Putamen (tissue), 1 donor: ENCODE measurements at regions not wholly inside any gene's neighbourhood (a gene's known extent, or its start where the extent isn't known, plus 50 kb on each side); places are given as distances from the start of the nearest gene placed in this dataset.

ENCODE experiments used
- DNase-seq: peaks from one replicate; pipeline ENCODE4 v3.0.0-alpha.2; 2016; ENCODE audit warnings: low spot score

DNA sequence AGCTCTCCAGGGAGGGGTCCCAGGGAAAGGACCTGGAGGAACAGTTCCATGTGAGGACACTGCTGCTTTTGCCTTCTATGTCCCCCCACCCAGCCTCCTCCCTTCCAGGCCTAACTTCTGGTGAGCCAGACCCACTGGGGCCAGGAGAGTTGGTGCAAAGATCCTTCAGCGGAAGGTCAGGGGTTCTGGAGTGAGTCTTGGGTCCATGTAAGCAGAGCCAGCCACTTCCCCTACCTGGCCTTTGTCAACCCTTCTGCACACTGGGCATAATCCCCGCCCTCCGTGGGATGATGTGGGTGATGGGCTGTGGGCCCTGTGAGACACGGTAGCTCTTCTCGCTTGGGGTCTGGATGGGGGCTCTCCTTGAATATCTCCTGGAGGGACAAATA lies 76.9 kb downstream of the RHOB start:
- DNase-seq: no peak

DNA sequence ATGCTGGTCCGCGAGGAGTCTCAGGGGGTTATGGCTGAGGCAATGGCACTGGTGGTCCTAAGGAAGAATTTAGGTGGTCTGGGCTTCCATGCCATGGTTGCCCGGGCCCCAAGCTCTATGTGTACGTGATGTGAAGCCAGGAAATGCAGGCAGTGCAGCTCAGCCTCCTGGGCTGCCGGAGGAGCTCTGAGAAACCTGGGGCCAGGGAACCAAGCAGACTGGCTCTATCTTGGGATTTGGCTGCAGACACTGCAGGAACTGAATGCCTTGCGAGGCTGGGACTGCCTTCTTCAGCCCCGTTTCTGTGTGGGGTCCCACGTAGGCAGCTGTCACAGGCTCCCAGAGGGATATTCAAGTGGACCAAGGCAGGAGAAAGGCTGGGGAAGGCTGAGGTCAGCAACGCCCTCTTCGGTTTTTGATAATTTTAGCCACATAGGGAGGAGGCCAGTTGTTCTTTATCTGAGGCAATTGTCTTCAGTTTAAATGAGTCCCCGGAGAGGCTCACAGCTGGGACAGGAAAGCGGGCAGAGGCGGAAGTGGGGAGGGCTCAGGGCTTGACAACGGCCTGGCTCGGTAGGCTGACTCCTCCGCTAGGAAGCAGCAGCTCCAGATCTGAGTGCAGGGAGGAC lies 77.7 kb downstream of the RHOB start:
- peak; percentile 61 for DNase-seq

DNA sequence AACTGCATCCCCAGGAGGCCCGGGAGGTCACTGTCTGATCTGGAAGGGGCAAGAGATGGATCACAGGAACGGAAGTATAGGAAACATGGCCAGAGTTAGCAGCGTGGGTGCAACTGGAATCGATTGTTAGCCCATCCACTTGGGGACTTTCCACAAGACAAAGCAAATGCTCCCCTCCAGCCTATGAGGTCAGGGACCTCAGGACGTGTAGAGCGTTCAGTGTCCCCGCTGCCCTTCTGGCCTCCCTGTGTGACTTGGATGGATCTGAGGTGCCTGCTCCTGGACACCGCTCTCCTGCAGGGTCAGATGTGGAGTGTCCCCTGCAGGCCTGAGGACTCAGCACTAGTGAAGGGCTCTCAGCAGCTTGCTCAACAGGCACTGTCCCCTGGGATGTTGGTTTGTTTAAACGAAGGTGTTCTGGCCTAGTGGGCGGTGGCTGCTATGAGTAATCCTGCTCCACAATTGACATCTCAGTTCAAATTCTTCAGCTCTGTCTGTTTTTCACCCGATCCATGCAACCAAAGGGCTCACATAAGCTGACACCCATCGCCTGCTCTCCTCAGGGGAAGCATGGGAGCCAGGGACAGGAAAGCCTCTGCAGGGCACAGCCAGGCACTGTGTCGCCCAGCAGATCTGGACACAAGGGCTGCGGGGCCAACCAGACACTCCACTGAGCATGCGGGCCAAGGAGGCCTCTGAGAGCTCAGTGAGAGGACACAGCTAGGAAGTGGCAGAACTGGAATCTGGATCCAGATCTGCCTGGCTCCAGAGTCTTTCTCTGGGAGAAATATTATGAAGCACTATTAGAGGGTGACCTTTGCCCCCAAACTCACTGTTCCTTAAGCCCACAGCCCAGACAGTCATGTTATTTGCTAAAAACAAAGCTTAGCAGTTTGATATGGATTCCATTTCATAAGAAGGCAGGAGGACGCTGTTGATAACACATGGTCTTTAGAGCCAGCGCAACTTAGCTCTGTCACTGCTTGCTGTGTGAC lies 78.5 kb downstream of the RHOB start:
- DNase-seq: no peak

GRCh38 chr2:20526160-20526559 lies 79.3 kb downstream of the RHOB start:
- no peak for DNase-seq

DNA sequence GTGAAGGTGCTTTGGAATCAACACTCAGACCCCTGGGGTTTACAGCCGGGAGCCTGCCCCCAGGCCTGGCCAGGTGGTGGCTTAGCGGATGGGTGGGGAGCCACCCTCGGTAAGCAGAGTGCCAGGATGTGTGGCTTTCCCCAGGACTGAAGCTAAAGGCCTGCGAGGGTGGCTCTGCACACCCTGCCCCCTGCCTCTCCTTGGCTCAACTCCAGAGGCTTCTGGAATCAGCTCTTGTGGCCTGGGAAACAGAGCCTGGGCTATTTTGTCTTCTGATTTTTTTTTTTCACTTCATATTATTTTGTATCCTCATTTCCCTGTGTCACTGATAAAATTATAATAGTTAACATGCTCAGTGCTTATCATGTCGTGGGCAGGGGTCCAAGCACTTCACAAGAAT lies 79.8 kb downstream of the RHOB start:
- no peak for DNase-seq

- no peak for DNase-seq
These were observed 81.8 kb downstream of the RHOB start for GRCh38 chr2:20528713-20529112.

DNA sequence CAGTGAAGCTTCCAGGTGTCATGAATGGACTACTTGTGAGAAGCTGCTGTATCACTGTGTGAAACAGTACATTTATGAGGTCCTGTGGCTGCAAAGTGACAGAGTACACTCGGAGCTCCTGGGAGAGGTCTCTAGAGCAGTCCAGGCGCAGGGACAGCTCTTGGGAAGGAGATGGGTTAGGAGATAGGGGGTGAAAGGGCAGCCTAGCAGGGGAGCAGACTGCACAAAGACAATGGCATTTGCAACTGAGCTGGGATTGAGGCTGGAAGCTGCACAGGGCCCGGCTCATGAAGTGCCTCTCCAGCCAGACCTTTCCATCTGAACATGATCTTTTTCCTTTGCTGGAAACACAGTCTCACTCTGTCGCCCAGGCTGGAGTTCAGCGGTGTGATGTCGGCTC lies 83.6 kb downstream of the RHOB start:
- DNase-seq: no peak

- DNase-seq: no peak
These were observed 84.9 kb downstream of the RHOB start for GRCh38 chr2:20531633-20532262.

GRCh38 chr2:20532634-20533437 lies 86.0 kb downstream of the RHOB start:
- no peak for DNase-seq

DNA sequence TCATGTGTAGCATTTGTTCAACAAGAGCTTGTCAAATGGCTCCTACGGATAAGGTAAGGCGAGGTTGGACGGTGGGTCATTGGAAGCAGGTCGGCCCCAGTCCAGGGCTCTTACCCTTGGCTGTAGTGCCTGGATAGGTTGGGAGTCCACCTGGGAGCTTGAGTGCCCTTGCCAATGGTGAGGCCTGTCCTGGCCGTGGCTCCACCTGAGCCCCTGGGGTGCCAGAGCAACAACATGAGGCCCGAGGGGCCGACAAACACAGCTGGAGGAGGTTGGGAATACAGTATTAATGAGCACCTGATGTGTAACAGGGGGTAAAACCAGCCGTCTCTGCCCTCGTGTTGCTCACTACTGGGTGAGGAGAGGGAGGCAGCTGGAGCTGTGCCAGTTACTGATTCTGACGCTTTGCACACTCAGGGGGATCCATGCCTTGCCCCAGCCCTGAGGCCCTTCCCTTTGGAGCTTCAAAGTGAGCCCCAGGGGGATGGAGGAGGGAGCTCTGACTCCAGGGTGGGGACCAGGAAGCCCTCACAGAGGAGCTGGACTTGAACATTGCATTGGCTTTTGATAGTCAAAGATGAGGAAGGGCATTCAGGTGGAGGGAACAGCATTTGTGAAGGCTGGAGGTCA lies 87.2 kb downstream of the RHOB start:
- no peak for DNase-seq

GRCh38 chr2:20534913-20535801 lies 88.3 kb downstream of the RHOB start:
- DNase-seq: no peak

DNA sequence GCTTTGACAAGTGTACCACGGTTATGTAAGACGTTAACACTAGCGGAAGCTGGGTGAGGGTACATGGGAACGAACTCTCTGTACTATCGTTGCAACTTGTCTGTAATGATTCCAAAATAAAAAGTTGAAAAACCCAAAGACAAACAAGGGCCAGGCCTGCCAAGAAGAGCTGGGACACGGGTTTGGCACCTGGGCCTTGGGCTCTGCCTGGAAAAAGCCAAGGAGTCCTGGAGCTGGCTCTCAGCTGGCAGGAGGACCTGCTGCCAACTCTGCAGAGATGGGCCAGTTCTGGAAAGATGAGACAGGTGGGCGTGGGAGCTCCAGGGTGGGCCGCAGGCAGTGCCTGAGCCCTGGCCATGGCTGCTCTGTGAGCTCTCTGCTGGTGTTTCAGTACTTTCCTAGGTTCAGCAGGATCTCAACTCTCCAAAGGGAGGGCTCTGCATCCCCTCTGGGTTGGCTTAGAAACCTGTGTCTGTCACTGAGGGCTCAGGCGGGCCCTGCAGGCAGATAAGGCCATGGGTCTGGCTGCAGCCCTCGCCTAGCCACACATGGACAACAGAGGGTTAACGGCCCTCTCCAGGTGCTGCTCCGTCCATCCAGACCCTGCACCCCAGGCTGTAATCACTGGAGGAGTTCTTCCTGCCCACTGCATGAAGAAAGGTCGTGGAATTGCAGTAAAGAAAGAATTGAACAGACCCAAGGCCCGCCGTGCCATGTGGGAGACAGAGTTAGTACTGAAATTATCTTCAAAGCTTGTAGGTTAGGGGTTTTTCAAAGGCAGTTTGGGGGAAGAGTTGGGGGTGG lies 89.9 kb downstream of the RHOB start:
- DNase-seq: peak; percentile 58

GRCh38 chr2:20537423-20538307 lies 90.8 kb downstream of the RHOB start:
- no peak for DNase-seq

DNA sequence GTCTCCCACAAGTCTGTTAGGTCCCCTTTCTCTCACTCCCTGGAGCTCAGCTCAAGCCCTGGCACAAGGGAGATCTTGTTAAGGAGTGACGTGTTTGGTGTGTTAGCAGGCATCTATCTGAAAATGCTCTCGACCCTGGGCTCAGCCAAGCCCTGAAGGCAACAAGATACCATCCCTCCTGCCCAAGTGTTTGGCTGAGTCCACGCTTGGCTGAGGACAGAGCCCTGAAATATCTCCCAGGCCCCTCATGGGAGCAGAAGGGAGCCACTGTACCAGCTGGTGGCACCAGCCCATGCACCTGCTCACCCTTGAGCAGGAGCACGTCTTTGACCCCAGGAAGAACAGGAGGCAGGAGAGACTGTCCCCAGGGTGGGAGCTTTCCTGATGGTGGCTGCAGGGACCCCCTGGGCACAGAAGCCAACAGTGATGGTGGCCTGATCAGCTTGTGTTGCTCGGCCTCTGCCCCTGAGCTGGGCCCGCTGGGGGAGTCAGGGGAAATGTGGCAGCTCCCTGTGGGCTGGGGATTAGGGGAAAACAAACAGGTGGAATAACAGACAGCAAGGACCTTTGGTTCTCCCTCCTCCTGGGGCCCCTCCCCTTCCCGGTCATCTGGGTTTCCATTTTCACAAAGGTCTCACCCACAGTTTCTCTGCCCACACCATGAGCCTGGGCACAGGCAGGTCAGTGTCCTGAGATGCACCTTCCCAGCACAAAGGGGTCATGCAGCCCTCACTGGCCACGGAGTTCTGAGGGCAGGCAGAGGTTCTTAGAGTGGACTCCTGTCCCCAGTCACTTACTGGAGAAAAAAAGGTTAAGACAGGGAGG lies 91.6 kb downstream of the RHOB start:
- no peak for DNase-seq

- no peak for DNase-seq
These were observed 92.4 kb downstream of the RHOB start for GRCh38 chr2:20539133-20539719.

DNA sequence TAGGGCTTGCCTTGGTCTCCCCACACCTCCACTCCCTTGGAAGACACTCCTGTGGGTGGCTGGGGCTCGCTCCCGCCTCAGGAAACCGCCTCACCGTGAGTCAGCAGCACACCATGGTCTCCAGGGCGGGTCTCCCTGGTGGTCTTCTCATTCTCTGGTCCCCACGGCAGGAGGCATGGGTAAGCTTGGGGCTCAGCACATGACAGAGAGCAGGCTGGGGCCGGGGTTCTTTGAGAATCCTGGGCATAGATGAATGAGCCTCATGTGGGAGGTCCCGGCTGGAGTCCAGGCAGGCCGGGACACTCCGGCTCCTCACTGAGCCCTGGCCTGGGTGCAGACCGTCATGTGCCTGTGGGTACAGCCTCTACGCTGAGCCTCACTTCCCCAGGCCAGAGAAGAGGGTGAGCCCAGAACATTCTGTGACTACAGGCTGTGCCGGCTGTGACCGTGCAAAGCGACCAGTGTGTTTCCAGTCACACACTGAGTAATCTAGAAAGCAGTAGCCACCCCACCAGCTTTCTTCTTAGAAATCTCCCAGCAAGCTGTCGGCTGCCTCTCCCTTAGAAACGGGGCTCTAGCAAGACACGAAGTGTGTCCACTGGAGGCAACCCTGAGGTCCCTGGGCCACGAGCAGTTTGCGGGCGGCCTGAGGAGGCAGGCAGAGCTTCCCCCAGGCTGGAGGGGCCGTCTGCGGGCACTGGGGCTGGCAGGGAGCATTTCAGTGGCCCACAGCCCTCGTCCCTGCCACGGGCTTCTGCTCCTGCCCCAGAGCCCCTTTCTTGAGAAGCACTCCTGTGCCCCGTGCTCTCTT lies 93.1 kb downstream of the RHOB start:
- no peak for DNase-seq
